ENCODE measurements at regions not wholly inside any gene's neighbourhood (a gene's known extent, or its start where the extent isn't known, plus 50 kb on each side); places are given as distances from the start of the nearest gene placed in this dataset.

DNA sequence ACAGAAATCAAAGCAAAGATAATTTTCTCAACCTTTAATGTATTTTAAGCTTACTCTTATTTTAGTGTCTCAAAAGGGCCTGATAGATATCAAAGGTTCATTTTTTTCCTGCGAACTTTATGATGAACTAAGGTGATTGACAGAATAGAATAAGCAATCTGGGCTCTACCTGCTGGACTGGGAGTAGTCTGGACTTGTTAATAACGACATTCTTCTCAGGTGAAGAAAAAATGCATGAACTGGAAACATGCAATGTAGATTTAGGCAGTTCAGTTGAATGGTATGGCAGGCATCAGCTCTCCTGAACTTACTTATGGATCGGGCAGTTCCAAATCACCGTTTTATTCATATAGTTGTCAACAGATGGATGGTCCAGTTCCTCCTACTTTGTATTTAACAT, 189.7 kb upstream of the ZBTB20 start:
- no peak for DNase-seq (ENCODE audit: low read depth, low spot score)
- ChIA-PET POLR2A (no interaction called here), CTCF (no interaction called here)
- no peak overlapping the region for H3K4me3 ChIP-seq (ENCODE audit: low read depth, low read length)
- TF ChIP-seq, protein P1, sequence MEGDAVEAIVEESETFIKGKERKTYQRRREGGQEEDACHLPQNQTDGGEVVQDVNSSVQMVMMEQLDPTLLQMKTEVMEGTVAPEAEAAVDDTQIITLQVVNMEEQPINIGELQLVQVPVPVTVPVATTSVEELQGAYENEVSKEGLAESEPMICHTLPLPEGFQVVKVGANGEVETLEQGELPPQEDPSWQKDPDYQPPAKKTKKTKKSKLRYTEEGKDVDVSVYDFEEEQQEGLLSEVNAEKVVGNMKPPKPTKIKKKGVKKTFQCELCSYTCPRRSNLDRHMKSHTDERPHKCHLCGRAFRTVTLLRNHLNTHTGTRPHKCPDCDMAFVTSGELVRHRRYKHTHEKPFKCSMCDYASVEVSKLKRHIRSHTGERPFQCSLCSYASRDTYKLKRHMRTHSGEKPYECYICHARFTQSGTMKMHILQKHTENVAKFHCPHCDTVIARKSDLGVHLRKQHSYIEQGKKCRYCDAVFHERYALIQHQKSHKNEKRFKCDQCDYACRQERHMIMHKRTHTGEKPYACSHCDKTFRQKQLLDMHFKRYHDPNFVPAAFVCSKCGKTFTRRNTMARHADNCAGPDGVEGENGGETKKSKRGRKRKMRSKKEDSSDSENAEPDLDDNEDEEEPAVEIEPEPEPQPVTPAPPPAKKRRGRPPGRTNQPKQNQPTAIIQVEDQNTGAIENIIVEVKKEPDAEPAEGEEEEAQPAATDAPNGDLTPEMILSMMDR (IDR thresholded peaks at IDR 0.05; ENCODE audit: low read depth, low read length) = no peak
- H3K27ac ChIP-seq (ENCODE audit: low read depth, low read length) = no peak overlapping the region
- H3K27me3 ChIP-seq (ENCODE audit: control insufficient read depth, insufficient read depth, low read length) = no peaks in the 10 kb centered on the region
- no peaks in the 10 kb centered on the region for H3K9me3 ChIP-seq (ENCODE audit: control insufficient read depth, insufficient read depth, low read length)

DNA sequence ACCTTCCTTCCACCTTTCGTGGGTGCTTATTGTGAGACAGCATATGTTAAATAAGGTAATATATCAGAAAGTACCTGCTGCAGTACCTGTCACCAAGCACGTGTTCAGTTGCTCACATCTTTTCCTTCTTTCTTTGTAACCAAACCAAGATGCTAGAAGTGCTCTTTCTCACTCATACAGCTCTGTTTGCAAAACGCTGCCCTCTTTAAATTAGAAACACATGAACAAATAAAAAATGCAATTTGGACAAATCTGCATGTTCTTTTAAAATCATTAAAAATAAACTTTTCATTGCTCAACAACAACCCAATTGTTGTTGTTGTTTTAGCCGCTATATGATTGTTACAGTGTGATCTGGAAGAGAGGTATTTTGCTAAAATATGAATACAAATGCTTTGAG, 193.5 kb upstream of the ZBTB20 start:
- TF ChIP-seq, protein P1 (IDR thresholded peaks at IDR 0.05; ENCODE audit: low read depth, low read length) = no peak
- CTCF ChIA-PET = no interaction called here
- H3K27ac ChIP-seq (ENCODE audit: low read depth, low read length) = no peak overlapping the region

DNA sequence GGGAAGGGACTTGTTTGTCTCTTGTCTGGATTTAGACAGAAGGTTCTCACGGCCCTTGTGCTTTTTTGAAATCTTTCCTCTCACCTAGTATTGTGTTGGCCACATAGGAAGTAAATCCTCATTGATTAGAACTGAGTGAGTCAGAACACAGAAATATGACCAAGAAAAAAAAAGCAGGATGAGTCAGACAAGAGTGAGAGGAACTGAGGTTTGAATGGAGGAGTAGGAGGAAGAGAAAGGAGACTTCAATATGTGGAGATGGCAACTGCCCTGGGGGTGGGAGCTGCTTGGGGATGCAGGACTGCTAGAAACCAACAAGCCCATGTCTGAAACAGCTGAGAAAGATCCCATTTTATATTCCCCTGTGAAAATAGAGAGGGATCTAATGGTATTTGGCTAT, 194.1 kb upstream of the ZBTB20 start:
- H3K4me3 ChIP-seq (ENCODE audit: low read depth, low read length) = no peak overlapping the region
- H3K9me3 ChIP-seq (ENCODE audit: control insufficient read depth, insufficient read depth, low read length) = no peaks in the 10 kb centered on the region
- ChIA-PET POLR2A (no interaction called here), CTCF (no interaction called here)
- H3K27me3 ChIP-seq (ENCODE audit: control insufficient read depth, insufficient read depth, low read length) = no peaks in the 10 kb centered on the region
- no peak for DNase-seq (ENCODE audit: low read depth, low spot score)
- TF ChIP-seq, protein P1 (IDR thresholded peaks at IDR 0.05; ENCODE audit: low read depth, low read length) = no peak
- no peak overlapping the region for H3K27ac ChIP-seq (ENCODE audit: low read depth, low read length)

More for the DNA sequence above, 193.5 kb upstream of the ZBTB20 start:
- H3K4me3 ChIP-seq (ENCODE audit: low read depth, low read length) = no peak overlapping the region
- DNase-seq (ENCODE audit: low read depth, low spot score) = no peak
- POLR2A ChIA-PET = no interaction called here
- H3K27me3 ChIP-seq (ENCODE audit: control insufficient read depth, insufficient read depth, low read length) = no peaks in the 10 kb centered on the region
- H3K9me3 ChIP-seq (ENCODE audit: control insufficient read depth, insufficient read depth, low read length) = no peaks in the 10 kb centered on the region

DNA sequence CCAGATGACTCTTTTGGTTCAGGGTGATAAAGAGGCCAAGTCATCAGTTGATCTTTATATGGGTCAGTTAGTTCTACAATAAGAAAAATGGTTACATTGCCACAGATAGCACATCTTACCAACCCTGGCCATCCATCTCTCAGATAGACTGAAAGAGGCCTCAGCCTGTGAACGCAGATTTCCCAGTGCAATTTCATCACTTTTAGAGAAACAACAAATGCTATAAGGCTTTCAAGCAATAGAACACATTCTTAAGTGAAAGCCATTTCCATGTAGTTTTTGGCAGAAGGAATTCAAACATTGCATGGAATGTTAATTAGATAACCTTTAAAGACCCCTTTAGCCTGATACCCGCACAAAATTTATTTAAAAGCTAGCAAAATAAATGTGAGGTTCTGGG, 200.6 kb upstream of the ZBTB20 start:
- ChIA-PET POLR2A (no interaction called here), CTCF (no interaction called here)
- H3K9me3 ChIP-seq (ENCODE audit: control insufficient read depth, insufficient read depth, low read length) = no peaks in the 10 kb centered on the region
- H3K27me3 ChIP-seq (ENCODE audit: control insufficient read depth, insufficient read depth, low read length) = no peaks in the 10 kb centered on the region
- no peak for DNase-seq (ENCODE audit: low read depth, low spot score)
- TF ChIP-seq, protein P1 (IDR thresholded peaks at IDR 0.05; ENCODE audit: low read depth, low read length) = no peak
- H3K27ac ChIP-seq (ENCODE audit: low read depth, low read length) = no peak overlapping the region
- H3K4me3 ChIP-seq (ENCODE audit: low read depth, low read length) = no peak overlapping the region

DNA sequence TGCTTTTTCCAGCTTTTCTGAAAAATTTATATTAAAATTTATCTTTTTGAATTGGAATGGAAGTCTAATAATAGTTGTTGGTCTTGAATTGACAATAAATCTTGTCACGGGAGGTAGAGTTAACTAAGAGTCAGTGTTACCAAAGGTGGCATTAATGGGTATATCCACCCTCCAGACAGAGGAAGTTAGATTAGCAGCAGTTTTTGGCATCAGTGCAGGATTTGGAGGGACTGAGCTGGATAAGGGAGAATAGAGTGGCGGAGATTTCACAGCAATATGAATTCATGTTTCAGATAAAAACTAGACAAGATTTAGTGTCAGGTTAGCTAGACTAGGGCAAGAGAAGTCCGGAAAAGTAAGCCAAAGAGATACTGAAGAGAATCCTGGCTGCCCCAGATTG, 201.3 kb upstream of the ZBTB20 start:
- Histone ChIP-seq H3K27ac (ENCODE audit: low read depth, low read length) (no peak overlapping the region), H3K4me3 (ENCODE audit: low read depth, low read length) (no peak overlapping the region), H3K27me3 (ENCODE audit: control insufficient read depth, insufficient read depth, low read length) (no peaks in the 10 kb centered on the region), H3K9me3 (ENCODE audit: control insufficient read depth, insufficient read depth, low read length) (no peaks in the 10 kb centered on the region)
- TF ChIP-seq, protein P1 (IDR thresholded peaks at IDR 0.05; ENCODE audit: low read depth, low read length) = no peak
- DNase-seq (ENCODE audit: low read depth, low spot score) = no peak
- ChIA-PET POLR2A (no interaction called here), CTCF (no interaction called here)

Measured in AG04450 (cell line).